Dendritic cell treated with granulocyte-macrophage colony-stimulating factor and Interleukin-4, amounts not matched to agents 40 ng/mL and 50 ng/mL, for 4 days (primary cell): ENCODE measurements at regions not wholly inside any gene's neighbourhood (a gene's known extent, or its start where the extent isn't known, plus 50 kb on each side); places are given as distances from the start of the nearest gene placed in this dataset.

Experiments
- H3K27ac Mint-ChIP-seq: one replicate; pipeline ENCODE4 v1.8.0; 2022; ENCODE audit warnings: mild to moderate bottlenecking, mixed read lengths
- H3K27me3 Mint-ChIP-seq: one replicate; pipeline ENCODE4 v1.8.0; 2022; ENCODE audit warnings: mild to moderate bottlenecking, mixed read lengths
- H3K36me3 Mint-ChIP-seq: one replicate; pipeline ENCODE4 v1.8.0; 2022; ENCODE audit warnings: low read depth, mixed read lengths
- H3K4me1 Mint-ChIP-seq: one replicate; pipeline ENCODE4 v1.8.0; 2022; ENCODE audit warnings: low read depth, mixed read lengths
- H3K4me3 Mint-ChIP-seq: one replicate; pipeline ENCODE4 v1.8.0; 2022; ENCODE audit warnings: mild to moderate bottlenecking, moderate library complexity, mixed read lengths
- H3K9me3 Mint-ChIP-seq: one replicate; pipeline ENCODE4 v1.8.0; 2022; ENCODE audit warnings: mixed read lengths
- intact Hi-C: fragments of 100-400 bp; cut with micrococcal nuclease; formaldehyde crosslinking; loops from one replicate; pipeline ENCODE4 v1.15.0; 2022

DNA sequence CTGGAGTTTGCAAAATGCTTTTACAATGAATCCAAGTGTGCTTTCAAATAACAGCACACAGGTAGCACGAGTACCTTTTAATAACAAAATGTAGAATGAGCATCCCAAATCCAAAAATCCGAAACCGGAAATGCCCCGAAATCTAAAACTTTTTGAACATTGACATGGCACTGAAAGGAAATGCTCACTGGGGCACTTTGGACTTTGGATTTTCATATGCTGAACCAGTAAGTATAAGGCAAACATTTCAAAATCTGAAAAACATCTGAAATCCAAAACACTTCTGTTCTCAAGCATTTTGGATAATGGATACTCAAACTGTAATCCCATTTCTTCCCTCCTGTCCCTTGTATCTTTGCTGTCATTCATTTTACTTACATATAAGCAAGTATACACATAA is 50.1 kb downstream of the GCNT4 start:
- Mint-ChIP-seq H3K36me3 (no peaks in the 10 kb centered on the region), H3K9me3 (peaks cover 21% of the 10 kb centered on the region), H3K27me3 (no peaks in the 10 kb centered on the region), H3K27ac (no peak overlapping the region), H3K4me1 (no peaks in the 10 kb centered on the region), H3K4me3 (no peak overlapping the region)
- intact Hi-C loops, result no loop called here

- no peak overlapping the region for H3K27ac Mint-ChIP-seq
- H3K9me3 Mint-ChIP-seq, result no peaks in the 10 kb centered on the region
- intact Hi-C loops, result no loop called here
- H3K27me3 Mint-ChIP-seq, result no peaks in the 10 kb centered on the region
- no peak overlapping the region for H3K4me3 Mint-ChIP-seq
- H3K4me1 Mint-ChIP-seq, result no peaks in the 10 kb centered on the region
- no peaks in the 10 kb centered on the region for H3K36me3 Mint-ChIP-seq
Observed at GRCh38 chr5:74995926-74996325, 56.4 kb downstream of the GCNT4 start.

DNA sequence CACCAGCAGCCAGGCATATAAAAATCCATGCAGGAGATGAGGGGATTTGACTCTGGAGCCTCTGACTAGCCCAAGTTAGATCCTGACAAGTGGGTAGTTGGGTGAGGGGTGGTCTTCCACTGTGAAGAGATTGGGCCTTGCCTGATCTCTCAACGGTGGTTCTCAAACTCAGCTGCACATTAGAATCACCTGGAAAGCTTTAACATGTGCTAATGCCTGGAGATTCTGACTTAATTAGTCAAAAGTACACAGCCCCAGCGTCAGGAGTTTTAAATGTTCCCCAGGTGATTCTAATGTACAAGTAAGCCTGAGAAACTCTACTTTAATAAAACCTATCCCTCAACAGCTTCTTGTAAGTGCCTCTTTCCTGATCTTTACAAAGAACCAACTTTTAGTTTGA is 57.5 kb downstream of the GCNT4 start:
- Mint-ChIP-seq H3K4me3 (no peak overlapping the region), H3K36me3 (no peaks in the 10 kb centered on the region), H3K27ac (no peak overlapping the region), H3K27me3 (no peaks in the 10 kb centered on the region), H3K4me1 (no peaks in the 10 kb centered on the region), H3K9me3 (no peaks in the 10 kb centered on the region)
- intact Hi-C loops, result no loop called here

GRCh38 chr5:74993743-74994142 is 58.6 kb downstream of the GCNT4 start:
- H3K9me3 Mint-ChIP-seq, result no peaks in the 10 kb centered on the region

GRCh38 chr5:74992791-74993190 is 59.6 kb downstream of the GCNT4 start:
- H3K9me3 Mint-ChIP-seq, result peaks cover 8% of the 10 kb centered on the region
- no peak overlapping the region for H3K4me3 Mint-ChIP-seq
- no peaks in the 10 kb centered on the region for H3K4me1 Mint-ChIP-seq
- intact Hi-C loops, result no loop called here
- no peaks in the 10 kb centered on the region for H3K36me3 Mint-ChIP-seq
- H3K27me3 Mint-ChIP-seq, result no peaks in the 10 kb centered on the region
- H3K27ac Mint-ChIP-seq, result no peak overlapping the region

More at GRCh38 chr5:74993743-74994142, 58.6 kb downstream of the GCNT4 start:
- Mint-ChIP-seq H3K27ac (no peak overlapping the region), H3K4me1 (no peaks in the 10 kb centered on the region), H3K27me3 (no peaks in the 10 kb centered on the region), H3K4me3 (no peak overlapping the region), H3K36me3 (no peaks in the 10 kb centered on the region)
- intact Hi-C loops, result no loop called here

- no peak overlapping the region for H3K4me3 Mint-ChIP-seq
- peaks cover 8% of the 10 kb centered on the region for H3K9me3 Mint-ChIP-seq
- no peaks in the 10 kb centered on the region for H3K36me3 Mint-ChIP-seq
- no peaks in the 10 kb centered on the region for H3K27me3 Mint-ChIP-seq
- intact Hi-C loops, result no loop called here
- no peaks in the 10 kb centered on the region for H3K4me1 Mint-ChIP-seq
- H3K27ac Mint-ChIP-seq, result no peak overlapping the region
Observed at GRCh38 chr5:74991522-74991921, 60.8 kb downstream of the GCNT4 start.

- intact Hi-C loops, result no loop called here
- Mint-ChIP-seq H3K27ac (no peak overlapping the region), H3K36me3 (no peaks in the 10 kb centered on the region), H3K9me3 (peaks cover 8% of the 10 kb centered on the region), H3K27me3 (no peaks in the 10 kb centered on the region), H3K4me3 (no peak overlapping the region), H3K4me1 (no peaks in the 10 kb centered on the region)
Observed at GRCh38 chr5:74990194-74990593, 62.2 kb downstream of the GCNT4 start.

DNA sequence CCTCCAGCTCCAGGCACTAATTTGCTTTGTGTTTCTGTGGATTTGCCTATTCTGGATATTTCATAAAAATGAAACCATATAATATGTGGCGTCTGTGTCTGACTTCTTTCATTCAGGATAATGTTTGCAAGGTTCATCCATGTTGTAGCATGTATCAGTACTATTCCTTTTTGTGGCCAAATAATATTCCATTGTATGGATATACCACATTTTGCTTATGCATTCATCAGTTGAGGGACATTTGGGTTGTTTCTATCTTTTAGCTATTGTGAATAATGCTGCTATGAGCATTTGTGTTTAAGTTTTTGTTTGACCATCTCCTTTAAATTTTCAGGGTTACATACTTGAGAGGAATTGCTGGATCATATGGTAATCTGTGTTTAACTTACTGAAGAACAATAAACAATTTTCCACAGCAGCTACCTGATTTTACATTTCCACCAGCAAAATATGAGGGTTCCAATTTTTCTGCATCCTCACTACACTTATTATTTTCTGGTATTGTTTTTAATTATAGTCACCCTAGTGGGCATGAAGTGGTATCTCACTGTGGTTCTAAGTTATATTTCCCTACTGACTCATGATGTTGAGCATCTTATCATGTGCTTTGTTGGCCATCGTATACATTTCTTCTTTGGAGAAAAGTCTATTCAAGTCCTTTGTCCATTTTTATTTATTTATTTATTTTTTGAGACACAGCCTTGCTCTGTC is 63.9 kb downstream of the GCNT4 start:
- Mint-ChIP-seq H3K27ac (no peak overlapping the region), H3K4me3 (no peak overlapping the region), H3K9me3 (peaks cover 8% of the 10 kb centered on the region), H3K36me3 (no peaks in the 10 kb centered on the region), H3K4me1 (no peaks in the 10 kb centered on the region), H3K27me3 (no peaks in the 10 kb centered on the region)
- intact Hi-C loops, result no loop called here

- Mint-ChIP-seq H3K4me1 (peaks cover 17% of the 10 kb centered on the region), H3K9me3 (peaks cover 12% of the 10 kb centered on the region), H3K36me3 (no peaks in the 10 kb centered on the region), H3K27me3 (no peaks in the 10 kb centered on the region), H3K27ac (no peak overlapping the region), H3K4me3 (no peak overlapping the region)
- intact Hi-C loops, result no loop called here
Observed at GRCh38 chr5:74978345-74978744, 74.0 kb downstream of the GCNT4 start.

GRCh38 chr5:74977471-74977870 is 74.9 kb downstream of the GCNT4 start:
- Mint-ChIP-seq H3K4me1 (peaks cover 17% of the 10 kb centered on the region), H3K9me3 (peaks cover 12% of the 10 kb centered on the region), H3K4me3 (no peak overlapping the region), H3K27ac (no peak overlapping the region), H3K36me3 (no peaks in the 10 kb centered on the region), H3K27me3 (no peaks in the 10 kb centered on the region)
- intact Hi-C loops, result no loop called here

DNA sequence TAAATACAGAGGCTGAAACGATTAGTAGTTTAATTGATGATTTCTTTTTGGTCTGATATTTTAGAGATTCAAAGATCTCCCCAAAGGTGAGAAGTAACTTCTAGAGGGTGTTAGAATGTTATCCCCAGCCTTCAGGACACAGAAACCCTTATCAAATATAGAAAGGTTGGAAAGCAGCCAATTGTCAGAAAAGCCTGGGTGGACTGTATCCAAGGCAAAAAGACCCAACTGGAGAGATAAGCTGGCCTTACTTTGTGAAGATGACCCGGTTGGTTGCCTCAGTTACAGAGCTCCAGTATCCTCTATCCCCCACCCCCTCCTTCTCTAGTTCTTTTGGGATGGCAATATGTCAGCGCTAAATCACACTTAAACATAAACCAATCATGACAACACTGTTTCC is 75.7 kb downstream of the GCNT4 start:
- intact Hi-C loops, result no loop called here
- H3K4me1 Mint-ChIP-seq, result peaks cover 17% of the 10 kb centered on the region
- no peaks in the 10 kb centered on the region for H3K27me3 Mint-ChIP-seq
- no peak overlapping the region for H3K4me3 Mint-ChIP-seq
- no peaks in the 10 kb centered on the region for H3K36me3 Mint-ChIP-seq
- H3K27ac Mint-ChIP-seq, result no peak overlapping the region
- H3K9me3 Mint-ChIP-seq, result peaks cover 12% of the 10 kb centered on the region

DNA sequence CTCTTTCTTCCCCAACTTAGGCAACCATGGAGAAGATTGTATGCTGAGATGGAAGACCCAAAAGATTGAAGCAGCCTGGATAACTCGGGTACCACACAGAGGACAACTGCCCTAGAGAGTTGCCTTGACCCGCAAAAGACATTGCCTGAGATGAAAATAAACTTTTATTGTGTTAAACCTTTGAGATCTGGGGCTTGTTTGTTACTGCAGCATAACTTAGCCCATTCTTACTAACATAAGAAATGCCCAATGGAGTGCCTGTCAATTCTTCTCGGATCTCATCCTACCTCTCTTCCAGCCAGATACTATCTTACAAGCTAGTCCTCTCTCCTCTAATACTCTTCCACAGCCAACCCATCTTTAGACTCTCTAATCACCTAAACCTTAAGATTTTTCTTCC is 76.8 kb downstream of the GCNT4 start:
- no peaks in the 10 kb centered on the region for H3K27me3 Mint-ChIP-seq
- H3K9me3 Mint-ChIP-seq, result peaks cover 12% of the 10 kb centered on the region
- no peak overlapping the region for H3K27ac Mint-ChIP-seq
- peaks cover 17% of the 10 kb centered on the region for H3K4me1 Mint-ChIP-seq
- intact Hi-C loops, result no loop called here
- H3K36me3 Mint-ChIP-seq, result no peaks in the 10 kb centered on the region
- H3K4me3 Mint-ChIP-seq, result no peak overlapping the region

DNA sequence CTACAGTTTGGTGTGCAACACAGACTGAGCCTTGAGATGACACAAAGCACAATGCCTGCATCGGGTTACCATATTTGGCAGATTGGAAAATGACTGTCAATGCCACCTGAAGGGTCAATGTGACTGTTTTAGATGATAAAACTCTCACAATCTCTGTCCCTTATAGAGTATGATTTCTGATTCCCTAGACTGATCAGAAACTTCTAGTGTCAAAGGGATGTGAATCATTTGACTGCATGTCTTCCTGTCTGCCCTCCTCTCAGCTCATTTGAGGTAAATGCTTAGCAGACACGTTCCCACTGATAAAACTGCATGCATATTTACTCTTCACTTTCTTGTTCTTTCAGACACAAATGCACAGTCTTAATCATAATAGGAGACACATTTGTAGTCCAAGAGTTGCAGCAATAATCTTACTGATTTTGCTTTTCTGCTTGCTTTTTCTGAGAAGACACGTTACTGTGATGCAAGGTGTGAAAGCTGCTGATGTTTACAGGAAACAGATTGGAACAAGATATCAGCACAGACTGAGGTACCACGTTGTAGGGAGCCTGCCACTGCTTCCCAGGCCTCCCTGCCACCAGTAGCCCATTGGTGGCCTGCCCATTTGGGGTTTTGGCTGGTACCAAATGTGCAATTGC is 77.8 kb downstream of the GCNT4 start:
- no peak overlapping the region for H3K4me3 Mint-ChIP-seq

GRCh38 chr5:74973694-74974093 is 78.7 kb downstream of the GCNT4 start:
- peaks cover 12% of the 10 kb centered on the region for H3K9me3 Mint-ChIP-seq
- H3K27ac Mint-ChIP-seq, result no peak overlapping the region
- peaks cover 15% of the 10 kb centered on the region for H3K4me1 Mint-ChIP-seq
- no peaks in the 10 kb centered on the region for H3K27me3 Mint-ChIP-seq
- intact Hi-C loops, result no loop called here
- no peak overlapping the region for H3K4me3 Mint-ChIP-seq
- H3K36me3 Mint-ChIP-seq, result no peaks in the 10 kb centered on the region

More for the DNA sequence above, 77.8 kb downstream of the GCNT4 start:
- Mint-ChIP-seq H3K27me3 (no peaks in the 10 kb centered on the region), H3K36me3 (no peaks in the 10 kb centered on the region), H3K9me3 (peaks cover 12% of the 10 kb centered on the region), H3K27ac (no peak overlapping the region), H3K4me1 (peaks cover 17% of the 10 kb centered on the region)
- intact Hi-C loops, result no loop called here
